ENCODE measurements at regions not wholly inside any gene's neighbourhood (a gene's known extent, or its start where the extent isn't known, plus 50 kb on each side); places are given as distances from the start of the nearest gene placed in this dataset.
"Not testable (repeated sequence)": the region's sequence is repeated elsewhere in the genome, so short reads cannot be mapped to it uniquely, and the experiment has no call there.

- TF ChIP-seq, protein P1, sequence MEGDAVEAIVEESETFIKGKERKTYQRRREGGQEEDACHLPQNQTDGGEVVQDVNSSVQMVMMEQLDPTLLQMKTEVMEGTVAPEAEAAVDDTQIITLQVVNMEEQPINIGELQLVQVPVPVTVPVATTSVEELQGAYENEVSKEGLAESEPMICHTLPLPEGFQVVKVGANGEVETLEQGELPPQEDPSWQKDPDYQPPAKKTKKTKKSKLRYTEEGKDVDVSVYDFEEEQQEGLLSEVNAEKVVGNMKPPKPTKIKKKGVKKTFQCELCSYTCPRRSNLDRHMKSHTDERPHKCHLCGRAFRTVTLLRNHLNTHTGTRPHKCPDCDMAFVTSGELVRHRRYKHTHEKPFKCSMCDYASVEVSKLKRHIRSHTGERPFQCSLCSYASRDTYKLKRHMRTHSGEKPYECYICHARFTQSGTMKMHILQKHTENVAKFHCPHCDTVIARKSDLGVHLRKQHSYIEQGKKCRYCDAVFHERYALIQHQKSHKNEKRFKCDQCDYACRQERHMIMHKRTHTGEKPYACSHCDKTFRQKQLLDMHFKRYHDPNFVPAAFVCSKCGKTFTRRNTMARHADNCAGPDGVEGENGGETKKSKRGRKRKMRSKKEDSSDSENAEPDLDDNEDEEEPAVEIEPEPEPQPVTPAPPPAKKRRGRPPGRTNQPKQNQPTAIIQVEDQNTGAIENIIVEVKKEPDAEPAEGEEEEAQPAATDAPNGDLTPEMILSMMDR (IDR thresholded peaks at IDR 0.05; ENCODE audit: low read depth, low read length): no peak
Observed at GRCh38 chr12:33628087-33628486, 188.5 kb upstream of the SYT10 start.

DNA sequence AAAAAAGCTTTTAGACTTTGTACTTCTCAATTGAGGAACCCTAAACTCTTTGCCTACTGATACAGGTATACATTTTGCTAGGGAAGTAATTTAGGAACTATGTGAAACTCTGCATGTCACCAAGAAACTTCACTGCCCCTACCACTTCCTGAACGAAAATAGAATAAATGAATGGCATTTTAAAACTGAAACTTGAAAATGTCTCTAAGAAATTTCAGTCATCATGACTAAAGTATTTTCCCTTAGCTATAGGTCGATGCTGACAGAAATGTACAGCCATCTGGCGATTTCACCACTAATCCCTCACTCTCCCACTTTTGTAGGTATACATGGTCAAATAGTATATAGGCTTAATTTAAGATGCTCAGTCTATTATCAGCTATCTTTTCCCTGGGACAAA is 194.9 kb upstream of the SYT10 start:
- CTCF ChIA-PET: no interaction called here

More at GRCh38 chr12:33628087-33628486, 188.5 kb upstream of the SYT10 start:
- H3K27ac ChIP-seq (ENCODE audit: low read depth, low read length): no peak overlapping the region
- H3K4me3 ChIP-seq (ENCODE audit: low read depth, low read length): no peak overlapping the region
- DNase-seq (ENCODE audit: low read depth, low spot score): no peak
- ChIA-PET POLR2A (no interaction called here), CTCF (no interaction called here)
- peaks cover 10% of the 10 kb centered on the region for H3K9me3 ChIP-seq (ENCODE audit: control insufficient read depth, insufficient read depth, low read length)
- no peaks in the 10 kb centered on the region for H3K27me3 ChIP-seq (ENCODE audit: control insufficient read depth, insufficient read depth, low read length)

DNA sequence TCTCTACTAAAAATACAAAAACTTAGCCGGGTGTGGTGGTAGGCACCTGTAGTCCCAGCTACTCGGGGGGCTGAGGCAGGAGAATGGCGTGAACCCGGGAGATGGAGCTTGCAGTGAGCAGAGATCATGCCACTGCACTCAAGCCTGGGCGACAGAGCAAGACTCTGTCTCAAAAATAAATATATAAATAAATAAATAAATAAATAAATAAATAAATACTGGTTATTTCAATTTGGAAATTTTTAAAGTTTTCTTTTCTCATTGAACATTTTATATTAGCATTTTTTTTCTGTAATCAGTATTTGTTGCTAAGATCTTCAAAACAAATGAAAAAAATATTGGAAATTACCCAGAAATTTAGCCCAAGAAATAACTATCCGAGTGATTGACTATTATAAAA is 197.3 kb upstream of the SYT10 start:
- H3K27me3 ChIP-seq (ENCODE audit: control insufficient read depth, insufficient read depth, low read length); H3K4me3 ChIP-seq (ENCODE audit: low read depth, low read length); DNase-seq (ENCODE audit: low read depth, low spot score); CTCF ChIA-PET; H3K9me3 ChIP-seq (ENCODE audit: control insufficient read depth, insufficient read depth, low read length); H3K27ac ChIP-seq (ENCODE audit: low read depth, low read length); POLR2A ChIA-PET: not testable (repeated sequence)

More for the DNA sequence above, 194.9 kb upstream of the SYT10 start:
- H3K27ac ChIP-seq (ENCODE audit: low read depth, low read length): no peak overlapping the region
- H3K9me3 ChIP-seq (ENCODE audit: control insufficient read depth, insufficient read depth, low read length): peaks cover 8% of the 10 kb centered on the region
- H3K27me3 ChIP-seq (ENCODE audit: control insufficient read depth, insufficient read depth, low read length): no peaks in the 10 kb centered on the region
- TF ChIP-seq, protein P1 (IDR thresholded peaks at IDR 0.05; ENCODE audit: low read depth, low read length): no peak
- H3K4me3 ChIP-seq (ENCODE audit: low read depth, low read length): no peak overlapping the region
- no peak for DNase-seq (ENCODE audit: low read depth, low spot score)
- POLR2A ChIA-PET: no interaction called here

DNA sequence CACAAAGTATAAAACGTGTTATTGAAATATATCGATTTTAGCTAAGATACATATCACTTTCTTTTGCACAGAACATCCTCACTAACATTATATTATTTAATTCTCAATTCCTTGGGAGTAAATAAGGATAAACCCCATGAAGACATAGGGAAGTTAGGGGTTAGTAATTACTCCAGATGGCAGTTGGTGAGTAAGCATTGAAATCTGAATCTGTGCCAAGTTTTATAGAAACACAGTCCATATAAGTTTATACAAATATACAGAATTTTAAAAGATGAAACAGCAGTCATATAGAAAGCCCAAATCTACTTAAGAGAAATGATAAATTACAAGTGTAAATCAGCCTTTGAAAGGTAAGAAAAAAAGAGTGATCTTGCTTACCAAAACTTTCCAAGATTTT is 200.4 kb upstream of the SYT10 start:
- ChIA-PET POLR2A (no interaction called here), CTCF (no interaction called here)
- H3K27ac ChIP-seq (ENCODE audit: low read depth, low read length): no peak overlapping the region
- TF ChIP-seq, protein P1 (IDR thresholded peaks at IDR 0.05; ENCODE audit: low read depth, low read length): no peak
- no peak for DNase-seq (ENCODE audit: low read depth, low spot score)
- no peaks in the 10 kb centered on the region for H3K27me3 ChIP-seq (ENCODE audit: control insufficient read depth, insufficient read depth, low read length)
- H3K4me3 ChIP-seq (ENCODE audit: low read depth, low read length): no peak overlapping the region
- H3K9me3 ChIP-seq (ENCODE audit: control insufficient read depth, insufficient read depth, low read length): peaks cover 6% of the 10 kb centered on the region

- TF ChIP-seq, protein P1 (IDR thresholded peaks at IDR 0.05; ENCODE audit: low read depth, low read length): no peak
- POLR2A ChIA-PET: no interaction called here
- CTCF ChIA-PET: no interaction called here
- Histone ChIP-seq H3K9me3 (ENCODE audit: control insufficient read depth, insufficient read depth, low read length) (peaks cover 3% of the 10 kb centered on the region; the same call in 1 of the 2 replicates), H3K27me3 (ENCODE audit: control insufficient read depth, insufficient read depth, low read length) (no peaks in the 10 kb centered on the region), H3K4me3 (ENCODE audit: low read depth, low read length) (no peak overlapping the region), H3K27ac (ENCODE audit: low read depth, low read length) (no peak overlapping the region)
- DNase-seq (ENCODE audit: low read depth, low spot score): no peak
Observed at GRCh38 chr12:33649992-33650391, 210.4 kb upstream of the SYT10 start.

DNA sequence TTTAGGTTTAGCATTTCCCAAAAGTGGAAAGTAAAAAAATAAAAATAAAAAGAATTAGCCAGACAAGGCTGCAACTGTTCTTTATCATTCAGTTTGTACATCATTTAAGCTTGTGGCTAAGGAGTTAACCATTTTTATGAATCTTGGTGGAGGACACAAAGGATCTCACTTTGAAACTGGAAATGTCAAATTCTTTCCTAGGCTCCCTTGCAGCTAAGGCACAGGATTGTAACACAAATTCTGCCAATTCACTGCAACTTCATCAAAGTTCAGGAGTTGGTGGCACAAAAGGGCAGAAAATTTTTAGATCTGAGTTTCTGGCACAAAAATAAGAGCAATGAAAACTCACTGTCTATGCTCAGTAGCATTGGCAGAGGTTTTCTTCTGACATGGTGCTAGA is 211.2 kb upstream of the SYT10 start:
- Histone ChIP-seq H3K4me3 (ENCODE audit: low read depth, low read length) (no peak overlapping the region), H3K9me3 (ENCODE audit: control insufficient read depth, insufficient read depth, low read length) (peaks cover 3% of the 10 kb centered on the region; the same call in 1 of the 2 replicates), H3K27ac (ENCODE audit: low read depth, low read length) (no peak overlapping the region), H3K27me3 (ENCODE audit: control insufficient read depth, insufficient read depth, low read length) (no peaks in the 10 kb centered on the region)
- DNase-seq (ENCODE audit: low read depth, low spot score): no peak
- TF ChIP-seq, protein P1 (IDR thresholded peaks at IDR 0.05; ENCODE audit: low read depth, low read length): no peak
- ChIA-PET POLR2A (no interaction called here), CTCF (no interaction called here)
